Retinal pigment epithelial cell (primary cell): ENCODE measurements at regions not wholly inside any gene's neighbourhood (a gene's known extent, or its start where the extent isn't known, plus 50 kb on each side); places are given as distances from the start of the nearest gene placed in this dataset.
"Not testable (repeated sequence)": the region's sequence is repeated elsewhere in the genome, so short reads cannot be mapped to it uniquely, and the experiment has no call there.

Experiments
- DNase-seq: peaks from one replicate; pipeline ENCODE4 v3.0.0-alpha.2; 2010; ENCODE audit warnings: low read depth
- H3K4me3 ChIP-seq: 2 replicates; pipeline ENCODE4 v1.5.1; 2011; ENCODE audit warnings: mild to moderate bottlenecking, low read length, control low read depth, moderate library complexity
- TF ChIP-seq, protein P1 (sequence below): conservative IDR thresholded peaks from 2 replicates; pipeline ENCODE4 v1.5.1; 2011; ENCODE audit warnings: low read depth, low read length, control low read depth, inconsistent platforms

GRCh38 chr3:168951368-168951767 is 712.1 kb downstream of the MECOM start:
- TF ChIP-seq, protein P1, sequence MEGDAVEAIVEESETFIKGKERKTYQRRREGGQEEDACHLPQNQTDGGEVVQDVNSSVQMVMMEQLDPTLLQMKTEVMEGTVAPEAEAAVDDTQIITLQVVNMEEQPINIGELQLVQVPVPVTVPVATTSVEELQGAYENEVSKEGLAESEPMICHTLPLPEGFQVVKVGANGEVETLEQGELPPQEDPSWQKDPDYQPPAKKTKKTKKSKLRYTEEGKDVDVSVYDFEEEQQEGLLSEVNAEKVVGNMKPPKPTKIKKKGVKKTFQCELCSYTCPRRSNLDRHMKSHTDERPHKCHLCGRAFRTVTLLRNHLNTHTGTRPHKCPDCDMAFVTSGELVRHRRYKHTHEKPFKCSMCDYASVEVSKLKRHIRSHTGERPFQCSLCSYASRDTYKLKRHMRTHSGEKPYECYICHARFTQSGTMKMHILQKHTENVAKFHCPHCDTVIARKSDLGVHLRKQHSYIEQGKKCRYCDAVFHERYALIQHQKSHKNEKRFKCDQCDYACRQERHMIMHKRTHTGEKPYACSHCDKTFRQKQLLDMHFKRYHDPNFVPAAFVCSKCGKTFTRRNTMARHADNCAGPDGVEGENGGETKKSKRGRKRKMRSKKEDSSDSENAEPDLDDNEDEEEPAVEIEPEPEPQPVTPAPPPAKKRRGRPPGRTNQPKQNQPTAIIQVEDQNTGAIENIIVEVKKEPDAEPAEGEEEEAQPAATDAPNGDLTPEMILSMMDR: no peak
- no peak for DNase-seq
- no peak overlapping the region for H3K4me3 ChIP-seq

- DNase-seq: no peak
- TF ChIP-seq, protein P1: no peak
- H3K4me3 ChIP-seq: no peak overlapping the region
Observed at GRCh38 chr3:168950622-168951021, 712.9 kb downstream of the MECOM start.

DNA sequence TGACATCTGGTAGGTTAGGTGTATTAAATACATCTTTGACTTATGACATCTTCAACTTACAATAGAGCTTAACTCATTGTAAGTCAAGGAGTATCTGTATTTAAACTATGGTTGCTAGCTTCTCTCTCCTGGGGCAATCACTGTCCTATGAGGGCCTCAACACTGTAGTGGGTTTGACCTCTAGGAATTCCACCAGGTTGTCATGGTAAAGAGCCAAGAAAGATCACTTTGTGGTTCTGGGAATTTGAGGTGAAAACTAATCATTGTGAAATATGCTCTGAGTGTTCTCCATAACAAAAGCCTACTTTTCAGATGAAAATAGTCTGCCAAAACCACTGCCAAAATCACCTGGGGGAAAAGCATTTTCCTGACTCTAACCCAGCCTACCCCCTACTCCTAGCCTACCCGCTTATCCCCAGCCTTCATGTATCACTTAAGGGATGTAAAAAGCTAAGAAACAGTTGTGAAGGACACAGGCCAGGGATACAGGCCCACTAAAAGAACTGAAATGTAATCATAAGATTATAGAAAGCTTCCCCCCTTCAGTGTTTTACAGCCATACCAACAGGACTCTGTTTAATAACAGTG is 723.8 kb downstream of the MECOM start:
- TF ChIP-seq, protein P1: no peak

GRCh38 chr3:168933614-168934013 is 729.9 kb downstream of the MECOM start:
- no peak for DNase-seq
- TF ChIP-seq, protein P1: no peak
- H3K4me3 ChIP-seq: no peak overlapping the region

More for the DNA sequence above, 723.8 kb downstream of the MECOM start:
- H3K4me3 ChIP-seq: no peak overlapping the region
- DNase-seq: no peak

DNA sequence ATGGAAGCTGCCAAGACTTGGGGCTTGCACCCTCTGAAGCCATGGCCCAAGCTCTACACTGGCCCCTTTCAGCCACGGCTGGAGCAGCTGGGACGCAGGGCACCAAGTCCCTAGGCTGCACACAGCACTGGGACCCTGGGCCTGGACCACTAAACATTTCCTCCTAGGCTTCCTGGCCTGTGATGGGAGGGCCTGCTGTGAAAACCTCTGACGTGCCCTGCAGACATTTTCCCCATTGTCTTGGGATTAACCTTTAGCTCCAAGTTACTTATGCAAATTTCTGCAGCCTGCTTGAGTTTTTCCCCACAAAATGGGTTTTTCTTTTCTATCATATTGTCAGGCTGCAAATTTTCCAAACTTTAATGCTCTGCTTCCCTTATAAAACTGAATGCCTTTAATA is 733.5 kb downstream of the MECOM start:
- not testable (repeated sequence) for DNase-seq

GRCh38 chr3:168926426-168926825 is 737.1 kb downstream of the MECOM start:
- DNase-seq: no peak
- TF ChIP-seq, protein P1: no peak
- no peak overlapping the region for H3K4me3 ChIP-seq

More for the DNA sequence above, 733.5 kb downstream of the MECOM start:
- H3K4me3 ChIP-seq: not testable (repeated sequence)

DNA sequence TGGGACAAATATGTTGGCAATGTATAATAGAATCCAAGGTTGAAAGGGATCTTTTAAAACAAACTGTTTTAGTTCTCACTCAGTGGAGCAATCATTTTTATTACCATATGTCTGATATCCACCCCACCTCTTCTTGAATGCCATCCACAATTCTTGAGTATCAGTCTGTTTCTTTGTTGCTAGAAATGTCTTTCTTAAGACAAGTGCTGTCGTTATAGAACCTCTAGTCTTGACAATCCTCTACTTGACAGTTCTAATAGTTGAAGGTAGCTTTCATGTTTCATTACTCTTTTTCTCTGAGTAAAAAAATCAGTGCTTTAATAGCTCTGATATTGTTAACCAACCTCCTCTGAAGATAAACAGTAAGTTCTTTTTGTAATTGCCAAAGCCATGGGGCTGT is 737.9 kb downstream of the MECOM start:
- H3K4me3 ChIP-seq: no peak overlapping the region
- TF ChIP-seq, protein P1: no peak

More for the DNA sequence above, 737.9 kb downstream of the MECOM start:
- DNase-seq: no peak
